GM12891 (cell line): ENCODE measurements at regions not wholly inside any gene's neighbourhood (a gene's known extent, or its start where the extent isn't known, plus 50 kb on each side); places are given as distances from the start of the nearest gene placed in this dataset.

Experiments used
- PAX5 ChIP-seq: IDR thresholded peaks from 2 replicates; pipeline ENCODE4 v1.6.1; 2011; ENCODE audit warnings: low read length, moderate library complexity, mild to moderate bottlenecking; ENCODE audit not compliant: insufficient read depth, severe bottlenecking
- POLR2A ChIP-seq: IDR thresholded peaks from 2 replicates; pipeline ENCODE4 v1.6.1; 2011; ENCODE audit warnings: low read depth, low read length, control low read depth
- POLR2AphosphoS5 ChIP-seq: IDR thresholded peaks from 2 replicates; pipeline ENCODE4 v1.6.1; 2011; ENCODE audit warnings: low read depth, low read length, control low read depth
- POU2F2 ChIP-seq: IDR thresholded peaks from 2 replicates; pipeline ENCODE4 v1.6.1; 2011; ENCODE audit warnings: low read depth, mild to moderate bottlenecking, control low read depth, low read length, moderate library complexity
- SPI1 ChIP-seq: IDR thresholded peaks from 2 replicates; pipeline ENCODE4 v1.6.1; 2011; ENCODE audit warnings: low read depth, low read length, control low read depth
- TAF1 ChIP-seq: IDR thresholded peaks from 2 replicates; pipeline ENCODE4 v1.6.1; 2011; ENCODE audit warnings: low read depth, low read length, control low read depth

DNA sequence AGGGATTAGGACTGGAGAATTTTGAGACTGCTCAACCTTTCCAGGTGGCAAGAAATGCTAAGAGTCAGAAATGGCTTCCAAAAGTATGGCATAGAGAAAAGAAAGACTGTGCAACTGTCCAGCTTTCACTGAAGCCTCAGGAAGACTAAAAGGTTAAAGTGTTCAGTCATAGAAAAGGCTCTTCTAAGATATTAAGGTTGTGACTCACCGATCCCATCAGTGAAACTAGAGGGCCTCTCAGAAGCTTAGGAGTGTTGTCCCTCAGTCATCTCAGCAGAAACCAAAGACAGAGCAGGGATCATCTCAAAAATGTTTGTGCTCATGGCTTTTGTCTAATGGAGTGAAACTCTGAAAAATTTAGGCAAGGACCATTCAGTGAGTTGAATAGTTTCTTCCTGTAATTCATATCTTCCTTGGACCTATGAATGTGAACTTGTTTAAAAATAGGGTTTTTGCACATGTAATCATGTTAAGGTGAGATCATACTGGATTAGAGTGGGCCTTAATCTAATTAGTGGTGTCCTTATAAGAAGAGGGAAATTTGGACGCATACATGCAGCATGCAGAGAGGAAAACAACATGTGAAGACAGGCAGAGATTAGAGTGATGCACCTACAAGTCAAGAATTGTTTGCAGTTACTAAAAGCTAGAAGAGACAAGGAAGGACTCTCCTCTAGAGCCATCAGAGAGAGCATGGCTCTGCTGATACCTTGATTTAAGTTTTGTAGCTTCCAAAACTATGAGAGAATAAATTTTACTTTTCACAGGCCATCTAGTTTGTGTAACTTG lies 71.3 kb downstream of the RPE65 start:
- no peak for TF ChIP-seq POLR2A
- no peak for TF ChIP-seq POLR2AphosphoS5
- no peak for TF ChIP-seq POU2F2
- TF ChIP-seq PAX5: no peak
- TF ChIP-seq TAF1: no peak
- TF ChIP-seq SPI1: no peak
